ENCODE measurements at regions not wholly inside any gene's neighbourhood (a gene's known extent, or its start where the extent isn't known, plus 50 kb on each side); places are given as distances from the start of the nearest gene placed in this dataset.

GRCh38 chr9:18077941-18078678 lies 395.8 kb upstream of the ADAMTSL1 start:
- TF ChIP-seq POLR2AphosphoS5 (IDR thresholded peaks at IDR 0.05; ENCODE audit: low read depth, low read length) (no peak), SPI1 (IDR thresholded peaks at IDR 0.05; ENCODE audit: low read depth, low read length) (no peak), POLR2A (IDR thresholded peaks at IDR 0.05; ENCODE audit: low read depth, low read length) (no peak), TAF1 (IDR thresholded peaks at IDR 0.05; ENCODE audit: low read depth, low read length) (no peak), PAX5 (IDR thresholded peaks at IDR 0.05; ENCODE audit: insufficient read depth, low read length, severe bottlenecking) (no peak)
